G401 (cell line): ENCODE measurements at regions not wholly inside any gene's neighbourhood (a gene's known extent, or its start where the extent isn't known, plus 50 kb on each side); places are given as distances from the start of the nearest gene placed in this dataset.
"Not testable (repeated sequence)": the region's sequence is repeated elsewhere in the genome, so short reads cannot be mapped to it uniquely, and the experiment has no call there.

Experiments used
- DNase-seq: peaks from one replicate; pipeline ENCODE4 v3.0.0-alpha.2; 2015; ENCODE audit warnings: low spot score
- in situ Hi-C: cut with HindIII; loops from 2 replicates; pipeline ENCODE4 v1.10.0; 2016; ENCODE audit warnings: low sequenced_read_pairs, mixed read lengths

- no peak for DNase-seq
- in situ Hi-C loops: no loop called here
These were observed 198.2 kb upstream of the GHR start for GRCh38 chr5:42225009-42225408.

DNA sequence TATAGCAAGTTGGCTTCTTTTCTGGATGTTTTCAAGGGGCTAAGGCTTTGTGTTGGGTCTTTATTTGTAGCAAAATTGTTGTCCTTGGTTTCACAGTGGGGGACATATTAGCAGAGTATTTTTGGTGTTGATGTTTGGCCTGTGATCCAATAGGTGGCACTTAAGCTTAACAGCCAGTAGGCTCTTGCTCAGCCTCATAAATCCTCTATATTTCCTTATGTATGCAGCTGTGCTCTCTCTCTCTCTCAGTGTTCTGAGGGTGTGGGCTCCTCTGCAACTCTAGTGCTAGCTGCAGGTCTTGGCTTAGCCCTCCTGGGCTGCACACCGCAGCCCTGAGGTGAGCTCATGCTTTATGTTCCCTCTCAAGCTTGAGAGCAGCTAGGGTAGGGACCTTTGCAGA, 195.0 kb upstream of the GHR start:
- in situ Hi-C loops: no loop called here
- no peak for DNase-seq

GRCh38 chr5:42230839-42231238, 192.4 kb upstream of the GHR start:
- in situ Hi-C loops: no loop called here
- DNase-seq: no peak

DNA sequence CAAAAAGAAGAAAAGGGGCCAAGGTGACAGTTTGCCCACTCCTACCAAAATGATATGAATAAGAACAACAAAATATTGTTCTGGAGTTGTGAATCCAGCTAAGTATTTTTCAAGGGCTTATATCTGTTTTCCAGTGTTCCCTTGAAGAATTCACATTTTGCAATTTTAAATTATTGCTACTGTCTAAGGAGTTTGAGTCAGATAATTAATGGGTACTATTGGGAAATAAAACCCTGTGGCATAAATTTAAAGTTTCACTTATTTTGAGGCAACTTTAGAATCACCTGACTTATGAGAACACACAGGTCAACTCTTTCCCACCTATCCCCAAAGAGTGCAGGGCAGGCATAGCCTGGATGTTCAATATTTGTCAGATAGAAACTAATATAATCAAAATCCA, 188.0 kb upstream of the GHR start:
- in situ Hi-C loops: no loop called here
- DNase-seq: no peak

DNA sequence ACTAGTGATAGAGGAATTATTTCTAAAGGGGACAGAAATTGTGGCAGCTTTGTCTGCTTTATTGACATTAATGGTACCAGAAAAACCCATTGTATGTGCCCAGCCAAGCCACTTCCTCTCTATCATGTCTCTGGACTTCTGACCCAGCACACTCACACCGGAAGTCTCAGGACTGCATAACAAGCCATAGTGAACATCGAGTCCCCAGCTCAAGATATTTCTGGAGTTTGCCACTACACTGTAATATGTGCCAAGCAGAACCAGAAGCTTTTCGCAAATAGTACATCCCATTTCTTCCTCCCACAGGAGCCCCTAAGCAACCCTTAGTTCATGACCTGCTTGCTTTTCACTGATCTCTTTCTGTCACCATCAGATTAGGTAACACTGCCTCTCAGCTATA, 187.4 kb upstream of the GHR start:
- in situ Hi-C loops: no loop called here
- DNase-seq: no peak

DNA sequence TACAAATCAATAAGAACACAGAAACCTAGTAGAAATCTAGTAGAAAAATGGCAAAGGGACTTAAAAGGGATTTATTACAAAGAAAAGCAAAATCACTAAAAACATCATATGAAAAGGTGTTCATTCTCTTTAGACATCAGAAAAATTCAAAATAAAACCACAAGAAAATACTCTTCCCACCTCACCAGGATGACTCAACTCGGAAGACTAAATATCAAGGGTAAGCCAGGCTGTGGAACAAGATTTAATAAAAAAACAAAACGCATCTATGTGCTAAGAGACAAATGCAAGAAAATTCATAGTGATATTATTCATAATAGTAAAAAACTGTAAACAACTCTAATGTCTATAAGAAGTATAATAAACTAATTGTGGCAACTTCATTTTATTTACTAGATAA, 181.6 kb upstream of the GHR start:
- in situ Hi-C loops: no loop called here
- DNase-seq: no peak

- no peak for DNase-seq
- in situ Hi-C loops: no loop called here
These were observed 181.0 kb upstream of the GHR start for GRCh38 chr5:42242210-42242609.

- no peak for DNase-seq
- in situ Hi-C loops: no loop called here
These were observed 180.3 kb upstream of the GHR start for GRCh38 chr5:42242881-42243485.

- in situ Hi-C loops: no loop called here
- no peak for DNase-seq
These were observed 170.9 kb upstream of the GHR start for GRCh38 chr5:42252306-42252705.

GRCh38 chr5:42259914-42260313, 163.3 kb upstream of the GHR start:
- DNase-seq, in situ Hi-C loops: not testable (repeated sequence)

GRCh38 chr5:42267091-42267490, 156.1 kb upstream of the GHR start:
- in situ Hi-C loops: no loop called here
- DNase-seq: no peak

DNA sequence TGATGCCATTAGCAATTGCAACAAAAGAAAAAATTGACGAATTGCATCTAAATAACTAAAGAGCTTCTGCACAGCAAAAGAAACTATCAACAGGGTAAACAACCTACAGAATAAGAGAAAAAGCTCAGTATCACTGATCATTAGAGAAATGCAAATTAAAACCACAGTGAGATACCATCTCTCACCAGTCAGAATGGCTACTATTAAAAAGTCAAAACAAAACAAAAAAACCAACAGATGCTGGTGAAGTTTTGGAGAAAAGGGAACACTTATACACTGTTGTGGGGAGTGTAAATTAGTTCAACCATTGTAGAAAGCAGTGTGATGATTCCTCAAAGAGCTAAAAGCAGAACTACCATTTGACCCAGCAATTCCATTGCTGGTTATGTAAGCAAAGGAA, 155.1 kb upstream of the GHR start:
- DNase-seq, in situ Hi-C loops: not testable (repeated sequence)

DNA sequence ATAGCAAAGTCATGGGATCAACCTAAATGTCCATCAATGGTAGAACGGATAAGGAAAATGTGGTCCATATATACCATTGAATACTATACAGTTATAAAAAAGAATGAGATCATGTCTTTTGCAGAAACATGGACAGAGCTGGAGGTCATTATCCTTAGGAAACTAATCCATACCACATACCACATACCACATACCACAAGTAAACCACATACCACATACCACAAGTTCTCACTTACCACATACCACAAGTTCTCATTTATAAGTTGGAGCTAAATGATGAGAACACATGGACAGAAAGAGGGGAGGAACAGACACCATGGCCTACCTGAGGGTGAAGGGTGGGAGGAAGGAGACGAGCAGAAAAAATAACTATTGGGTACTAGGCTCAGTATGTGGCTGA, 154.6 kb upstream of the GHR start:
- in situ Hi-C loops: no loop called here

GRCh38 chr5:42270771-42271170, 152.5 kb upstream of the GHR start:
- in situ Hi-C loops: no loop called here

More for the DNA sequence above, 154.6 kb upstream of the GHR start:
- DNase-seq: no peak

GRCh38 chr5:42274913-42275312, 148.3 kb upstream of the GHR start:
- DNase-seq: no peak
- in situ Hi-C loops: no loop called here

More at GRCh38 chr5:42270771-42271170, 152.5 kb upstream of the GHR start:
- DNase-seq: no peak

GRCh38 chr5:42277293-42277692, 145.9 kb upstream of the GHR start:
- DNase-seq: no peak
- in situ Hi-C loops: no loop called here

DNA sequence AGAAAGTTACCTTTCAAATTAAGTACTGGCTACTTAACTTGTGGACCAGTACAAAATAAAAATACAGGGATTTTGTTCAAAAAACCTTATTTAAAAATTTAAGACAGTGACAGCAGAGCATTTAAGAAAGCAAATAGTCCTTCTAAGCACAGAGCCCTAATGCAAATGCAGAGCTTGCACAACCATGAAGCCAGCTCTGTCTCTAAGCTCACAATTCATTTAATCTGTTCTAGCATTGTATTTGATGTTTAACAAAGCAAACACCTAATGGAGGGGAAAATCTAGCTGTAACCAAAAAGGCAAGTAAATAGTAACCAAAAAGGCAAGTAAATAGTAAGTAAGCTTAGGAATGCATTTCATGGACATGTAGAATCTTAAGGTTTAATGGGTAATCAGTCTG, 138.7 kb upstream of the GHR start:
- in situ Hi-C loops: no loop called here
- no peak for DNase-seq

- DNase-seq: no peak
- in situ Hi-C loops: no loop called here
These were observed 138.0 kb upstream of the GHR start for GRCh38 chr5:42285230-42285629.

DNA sequence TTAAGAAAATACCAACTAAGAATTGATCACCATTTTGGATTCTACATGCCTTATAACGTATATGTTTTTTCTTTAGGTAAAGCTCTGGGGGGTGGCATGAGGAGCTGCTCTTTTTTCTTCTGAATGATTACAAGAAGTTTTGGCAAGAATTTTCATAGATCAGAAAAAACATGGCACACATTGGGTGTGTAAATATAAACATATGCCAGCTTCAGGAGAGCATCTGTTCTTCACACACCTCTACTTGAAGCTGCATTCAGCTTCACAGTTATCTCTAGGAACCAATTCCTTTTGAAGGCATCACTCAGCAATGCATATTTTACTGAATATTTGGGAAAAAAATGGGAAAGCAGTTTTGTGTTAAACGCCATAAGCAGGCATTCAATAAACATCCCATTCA, 122.7 kb upstream of the GHR start:
- no peak for DNase-seq
- in situ Hi-C loops: no loop called here

- in situ Hi-C loops: no loop called here
- DNase-seq: no peak
These were observed 121.9 kb upstream of the GHR start for GRCh38 chr5:42301349-42301748.

DNA sequence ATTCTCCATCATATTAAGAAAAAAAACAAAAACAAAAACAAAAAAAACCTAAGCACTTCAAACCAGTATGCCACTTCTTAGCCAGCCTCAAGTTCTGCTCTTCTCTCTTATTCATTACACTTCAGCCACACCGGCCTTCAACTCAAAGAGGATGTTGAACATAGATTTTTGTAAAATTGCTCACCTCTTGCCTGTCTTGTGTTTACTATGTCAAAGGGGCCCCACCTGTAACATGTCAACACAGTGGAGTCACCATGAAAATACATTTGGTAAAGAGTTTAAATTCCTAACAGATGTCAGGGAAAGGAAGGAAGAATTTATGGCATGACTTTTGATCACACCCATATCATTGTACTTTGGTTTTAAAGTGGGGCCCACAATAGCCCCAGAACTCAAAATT, 121.1 kb upstream of the GHR start:
- no peak for DNase-seq
- in situ Hi-C loops: no loop called here

- DNase-seq: no peak
- in situ Hi-C loops: no loop called here
These were observed 117.0 kb upstream of the GHR start for GRCh38 chr5:42306287-42306686.
